ENCODE measurements at regions not wholly inside any gene's neighbourhood (a gene's known extent, or its start where the extent isn't known, plus 50 kb on each side); places are given as distances from the start of the nearest gene placed in this dataset.

GRCh38 chr3:147007736-147008245 is 398.6 kb downstream of the ZIC4 start:
- Histone ChIP-seq H3K4me2 (ENCODE audit: low read depth, low read length, poor library complexity, severe bottlenecking) (no peak overlapping the region), H3F3A (ENCODE audit: insufficient read depth) (no peaks in the 10 kb centered on the region), H4K20me1 (ENCODE audit: low read depth, low read length) (no peaks in the 10 kb centered on the region), H3K79me2 (ENCODE audit: insufficient read depth, low read length) (no peaks in the 10 kb centered on the region), H2AFZ (ENCODE audit: low read depth, low read length, severe bottlenecking) (no peak overlapping the region), H3K4me3 (ENCODE audit: insufficient read depth, low read length, poor library complexity, severe bottlenecking) (no peak overlapping the region), H3K9me3 (ENCODE audit: insufficient read depth, low read length) (no peaks in the 10 kb centered on the region), H3K9ac (ENCODE audit: low read length) (no peak overlapping the region), H3K27me3 (ENCODE audit: low read length) (no peaks in the 10 kb centered on the region), H3K27ac (ENCODE audit: low read depth, low read length) (no peak overlapping the region), H3K36me3 (ENCODE audit: low read length) (no peaks in the 10 kb centered on the region), H3K9me2 (replicated peaks; ENCODE audit: insufficient read depth, low read length) (no peaks in the 10 kb centered on the region)
- no peak for TF ChIP-seq CTCF (IDR thresholded peaks at IDR 0.05; ENCODE audit: insufficient read depth, low read length, poor library complexity, severe bottlenecking)
- TF ChIP-seq EZH2phosphoT487 (conservative IDR thresholded peaks at IDR 0.05; ENCODE audit: low read length), result no peak

GRCh38 chr3:147002721-147003120 is 397.6 kb upstream of the PLSCR5 start:
- Histone ChIP-seq H3F3A (ENCODE audit: insufficient read depth) (no peaks in the 10 kb centered on the region), H3K4me2 (ENCODE audit: low read depth, low read length, poor library complexity, severe bottlenecking) (no peak overlapping the region), H3K27ac (ENCODE audit: low read depth, low read length) (no peak overlapping the region), H3K27me3 (ENCODE audit: low read length) (no peaks in the 10 kb centered on the region), H3K36me3 (ENCODE audit: low read length) (no peaks in the 10 kb centered on the region), H3K9ac (ENCODE audit: low read length) (no peak overlapping the region), H3K79me2 (ENCODE audit: insufficient read depth, low read length) (no peaks in the 10 kb centered on the region), H2AFZ (ENCODE audit: low read depth, low read length, severe bottlenecking) (no peak overlapping the region), H4K20me1 (ENCODE audit: low read depth, low read length) (no peaks in the 10 kb centered on the region), H3K4me3 (ENCODE audit: insufficient read depth, low read length, poor library complexity, severe bottlenecking) (no peak overlapping the region), H3K9me2 (replicated peaks; ENCODE audit: insufficient read depth, low read length) (no peaks in the 10 kb centered on the region), H3K9me3 (ENCODE audit: insufficient read depth, low read length) (no peaks in the 10 kb centered on the region)
- TF ChIP-seq CTCF (IDR thresholded peaks at IDR 0.05; ENCODE audit: insufficient read depth, low read length, poor library complexity, severe bottlenecking) (no peak), EZH2phosphoT487 (conservative IDR thresholded peaks at IDR 0.05; ENCODE audit: low read length) (no peak)

- Histone ChIP-seq H3K9me2 (replicated peaks; ENCODE audit: insufficient read depth, low read length) (no peaks in the 10 kb centered on the region), H3K4me3 (ENCODE audit: insufficient read depth, low read length, poor library complexity, severe bottlenecking) (no peak overlapping the region), H3F3A (ENCODE audit: insufficient read depth) (no peaks in the 10 kb centered on the region), H3K9me3 (ENCODE audit: insufficient read depth, low read length) (no peaks in the 10 kb centered on the region), H3K27ac (ENCODE audit: low read depth, low read length) (no peak overlapping the region), H3K36me3 (ENCODE audit: low read length) (no peaks in the 10 kb centered on the region), H2AFZ (ENCODE audit: low read depth, low read length, severe bottlenecking) (no peak overlapping the region), H4K20me1 (ENCODE audit: low read depth, low read length) (no peaks in the 10 kb centered on the region), H3K9ac (ENCODE audit: low read length) (no peak overlapping the region), H3K4me2 (ENCODE audit: low read depth, low read length, poor library complexity, severe bottlenecking) (no peak overlapping the region), H3K27me3 (ENCODE audit: low read length) (no peaks in the 10 kb centered on the region), H3K79me2 (ENCODE audit: insufficient read depth, low read length) (no peaks in the 10 kb centered on the region)
- TF ChIP-seq CTCF (IDR thresholded peaks at IDR 0.05; ENCODE audit: insufficient read depth, low read length, poor library complexity, severe bottlenecking), result no peak
- TF ChIP-seq EZH2phosphoT487 (conservative IDR thresholded peaks at IDR 0.05; ENCODE audit: low read length), result no peak
Observed at GRCh38 chr3:147000274-147000673, 395.1 kb upstream of the PLSCR5 start.
